ENCODE measurements at regions not wholly inside any gene's neighbourhood (a gene's known extent, or its start where the extent isn't known, plus 50 kb on each side); places are given as distances from the start of the nearest gene placed in this dataset.

- no peak overlapping the region for H3K56ac ChIP-seq (replicated peaks; ENCODE audit: insufficient read length, low read depth, low read length)
- peaks cover 9 to 13% of the 10 kb centered on the region in 2 experiments; a peak in 2 of 4 replicates for H3K9me3 ChIP-seq (ENCODE audit: insufficient read depth in 2 of 2, low read depth in 1 of 2, low read length in 1 of 2)
- H3K27ac ChIP-seq (ENCODE audit: low read depth, low read length): no peak overlapping the region
- no peak for TF ChIP-seq RFX5 (IDR thresholded peaks at IDR 0.05; ENCODE audit: borderline replicate concordance, low read depth, low read length)
- TF ChIP-seq JUND (IDR thresholded peaks at IDR 0.05; ENCODE audit: low read length): no peak
- no peak for TF ChIP-seq SIRT6 (IDR thresholded peaks at IDR 0.05; ENCODE audit: low read length)
- TF ChIP-seq, protein P1, sequence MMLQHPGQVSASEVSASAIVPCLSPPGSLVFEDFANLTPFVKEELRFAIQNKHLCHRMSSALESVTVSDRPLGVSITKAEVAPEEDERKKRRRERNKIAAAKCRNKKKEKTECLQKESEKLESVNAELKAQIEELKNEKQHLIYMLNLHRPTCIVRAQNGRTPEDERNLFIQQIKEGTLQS (IDR thresholded peaks at IDR 0.05; ENCODE audit: insufficient read depth, low read depth, low read length): no peak
- no peak for TF ChIP-seq POLR2A (IDR thresholded peaks at IDR 0.05; ENCODE audit: control extremely low read depth in 1 of 2, low read depth in 2 of 2, low read length in 2 of 2)
- TF ChIP-seq SP2 (IDR thresholded peaks at IDR 0.05; ENCODE audit: low read length): no peak
- TF ChIP-seq, protein P2, sequence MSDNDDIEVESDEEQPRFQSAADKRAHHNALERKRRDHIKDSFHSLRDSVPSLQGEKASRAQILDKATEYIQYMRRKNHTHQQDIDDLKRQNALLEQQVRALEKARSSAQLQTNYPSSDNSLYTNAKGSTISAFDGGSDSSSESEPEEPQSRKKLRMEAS (IDR thresholded peaks at IDR 0.05): no peak
- no peak for TF ChIP-seq RAD21 (IDR thresholded peaks at IDR 0.05 in 1 of 2, conservative IDR thresholded peaks at IDR 0.05 in 1 of 2; ENCODE audit: low read depth in 2 of 2, low read length in 2 of 2)
- TF ChIP-seq JUN (IDR thresholded peaks at IDR 0.05; ENCODE audit: low read depth, low read length): no peak
- TF ChIP-seq RNF2 (IDR thresholded peaks at IDR 0.05; ENCODE audit: borderline replicate concordance, low read depth, low read length, missing control alignments, poor library complexity, severe bottlenecking): no peak
- no peak for TF ChIP-seq SUZ12 (IDR thresholded peaks at IDR 0.05; ENCODE audit: low read length)
- no peak overlapping the region for H2BK12ac ChIP-seq (ENCODE audit: low read depth, low read length)
- no peak overlapping the region for H2AFZ ChIP-seq (ENCODE audit: low read length)
- no peak overlapping the region for H2BK20ac ChIP-seq (ENCODE audit: low read length)
- no peaks in the 10 kb centered on the region for H3K79me1 ChIP-seq (ENCODE audit: low read depth, low read length)
- H4K5ac ChIP-seq (ENCODE audit: insufficient read length, low read depth, low read length): no peak overlapping the region
- no peak overlapping the region for H2BK15ac ChIP-seq (ENCODE audit: low read length)
- H4K8ac ChIP-seq (ENCODE audit: extremely low read depth, insufficient read depth, low read length): no peak overlapping the region
- WGBS, 2 experiments (ENCODE audit: extremely low coverage in 1 of 2, insufficient coverage in 1 of 2, insufficient read length in 1 of 2, insufficient replicate concordance in 2 of 2, low coverage in 1 of 2, low lambda C conversion rate in 2 of 2, missing lambda C conversion rate in 1 of 2): 96% methylated on average over 1 of the region's 1 CpG; no CpG with 5 or more reads in 1 of the 2 experiments
- H3K4me1 ChIP-seq (replicated peaks in 1 of 4; ENCODE audit: control insufficient read depth in 3 of 4, insufficient read depth in 4 of 4, low read length in 3 of 4): 0 out of 7 replicates have a peak, but pooled peaks cover 0 to 3% (median 0%) of the 10 kb centered on the region in 4 experiments
- ChIA-PET CTCF (ENCODE audit: partially characterized antibody) (interaction anchor here (0.5 to 1.3 kb wide), 3 partner anchors 14 to 924 kb away, joined by 3 read pairs; no protein-coding TSS in a partner anchor), POLR2A (ENCODE audit: partially characterized antibody) (no interaction called here)
- no peak overlapping the region for H2BK120ac ChIP-seq (replicated peaks; ENCODE audit: low read depth, low read length)
- FAIRE-seq (no peak), DNase-seq (ENCODE audit: low read depth in 1 of 2, low spot score in 2 of 2) (no peak)
- no peak overlapping the region for H3K23ac ChIP-seq (ENCODE audit: insufficient read length)
- H2AK5ac ChIP-seq (ENCODE audit: low read depth, low read length): no peak overlapping the region
- no peaks in the 10 kb centered on the region for H4K20me1 ChIP-seq (replicated peaks in 1 of 2; ENCODE audit: control insufficient read depth in 1 of 2, insufficient read depth in 2 of 2, low read length in 2 of 2)
- H2BK5ac ChIP-seq (ENCODE audit: low read depth, low read length): no peak overlapping the region
- no peaks in the 10 kb centered on the region for H3K23me2 ChIP-seq (ENCODE audit: low read depth, low read length)
- H3K9ac ChIP-seq (replicated peaks in 1 of 4; ENCODE audit: extremely low read depth in 1 of 4, low read depth in 3 of 4, low read length in 3 of 4): no peak overlapping the region
- H3K36me3 ChIP-seq (ENCODE audit: control insufficient read depth in 2 of 4, insufficient read depth in 4 of 4, low read length in 3 of 4): 0 out of 8 replicates have a peak, but pooled peaks cover 0 to 3% (median 0%) of the 10 kb centered on the region in 4 experiments
- H3K4me3 ChIP-seq (ENCODE audit: extremely low read depth in 1 of 4, insufficient read depth in 2 of 4, low read depth in 3 of 4, low read length in 4 of 4): no peak overlapping the region
- H3K4ac ChIP-seq (replicated peaks; ENCODE audit: insufficient read length, low read depth, low read length): no peak overlapping the region
- no peak overlapping the region for H3K18ac ChIP-seq (ENCODE audit: extremely low read depth, low read length)
- H4K91ac ChIP-seq (replicated peaks; ENCODE audit: insufficient read length, low read length): no peak overlapping the region
- no peak overlapping the region for H3K14ac ChIP-seq (ENCODE audit: insufficient read length)
- no peaks in the 10 kb centered on the region for H3K27me3 ChIP-seq (replicated peaks in 1 of 4; ENCODE audit: control insufficient read depth in 3 of 4, extremely low read depth in 1 of 4, insufficient read depth in 3 of 4, low read length in 3 of 4)
- H3K79me2 ChIP-seq (ENCODE audit: control insufficient read depth in 1 of 2, insufficient read depth in 2 of 2, low read length in 2 of 2): no peaks in the 10 kb centered on the region
- H3K4me2 ChIP-seq (ENCODE audit: insufficient read depth in 1 of 2, low read depth in 2 of 2, low read length in 2 of 2): no peak overlapping the region
Observed at GRCh38 chr6:96420294-96420693, 101.3 kb upstream of the UFL1 start.
